HG03064 (cell line): ENCODE measurements at regions not wholly inside any gene's neighbourhood (a gene's known extent, or its start where the extent isn't known, plus 50 kb on each side); places are given as distances from the start of the nearest gene placed in this dataset.
"Not testable (repeated sequence)": the region's sequence is repeated elsewhere in the genome, so short reads cannot be mapped to it uniquely, and the experiment has no call there.

Experiments used
- ATAC-seq: cut with Tn5 transposase; IDR thresholded peaks from one replicate; pipeline ENCODE4 v1.9.1; 2021; ENCODE audit warnings: low read depth; ENCODE audit not compliant: unreplicated experiment

GRCh38 chr7:114364151-114364550 lies 50.5 kb upstream of the FOXP2 start:
- no peak for ATAC-seq

- no peak for ATAC-seq
Measured at GRCh38 chr7:114363292-114363691, 51.3 kb upstream of the FOXP2 start.

GRCh38 chr7:114358911-114359310 lies 55.7 kb upstream of the FOXP2 start:
- no peak for ATAC-seq

GRCh38 chr7:114356133-114356532 lies 58.5 kb upstream of the FOXP2 start:
- no peak for ATAC-seq

GRCh38 chr7:114354306-114354705 lies 60.3 kb upstream of the FOXP2 start:
- ATAC-seq: no peak

DNA sequence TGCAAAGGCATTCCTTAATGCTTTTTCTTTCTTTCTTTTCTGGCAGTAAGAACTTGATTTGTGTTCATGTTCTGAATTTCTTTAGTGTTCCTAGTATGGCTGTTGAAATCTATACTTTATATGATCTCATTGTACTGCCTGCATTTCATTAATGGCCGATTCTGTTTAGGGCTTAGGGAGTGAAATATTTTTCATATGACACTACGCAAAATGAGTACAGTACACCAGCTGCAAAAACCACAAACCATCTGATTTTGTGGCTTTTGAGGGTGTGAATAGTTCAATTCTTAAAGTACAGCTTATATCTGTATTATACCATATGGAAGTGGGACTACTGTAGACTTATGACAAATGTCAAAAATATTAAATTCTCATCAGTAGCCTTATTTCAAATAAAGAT lies 69.1 kb upstream of the FOXP2 start:
- ATAC-seq: no peak

- no peak for ATAC-seq
Measured at GRCh38 chr7:114343949-114344708, 70.5 kb upstream of the FOXP2 start.

DNA sequence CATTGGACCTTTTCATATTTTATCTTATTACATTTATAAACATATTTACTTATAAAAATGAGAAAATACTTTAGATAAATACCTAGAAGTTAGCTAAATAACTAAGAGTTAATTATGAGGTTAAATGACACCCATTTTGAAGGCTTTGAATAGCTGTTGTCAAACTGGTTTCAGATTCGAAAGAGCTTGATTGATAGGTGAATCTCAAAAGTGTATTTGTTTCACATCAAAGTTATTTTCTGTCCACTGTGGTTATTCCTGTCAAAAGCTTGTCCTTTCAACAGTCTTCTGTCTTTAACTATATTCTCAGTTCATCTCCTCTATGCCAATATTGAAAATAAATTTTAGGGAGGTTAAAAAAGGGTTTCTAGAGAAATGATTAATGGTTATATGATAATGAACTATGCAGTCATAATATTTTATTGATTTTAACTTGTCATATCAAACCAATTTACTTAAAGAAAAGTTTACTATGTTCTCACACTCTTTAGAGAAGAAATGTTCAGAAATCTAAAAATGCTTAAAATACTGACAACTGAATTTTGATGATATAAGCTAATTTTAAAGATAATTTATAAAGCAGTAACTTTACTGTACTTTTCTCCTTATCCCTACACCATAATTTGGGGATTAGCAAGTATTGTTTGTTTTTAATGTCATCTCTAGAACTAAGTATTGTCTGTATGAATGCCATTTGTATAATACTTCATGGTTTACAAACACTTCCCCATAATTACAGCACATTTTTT lies 72.0 kb upstream of the FOXP2 start:
- ATAC-seq: no peak

DNA sequence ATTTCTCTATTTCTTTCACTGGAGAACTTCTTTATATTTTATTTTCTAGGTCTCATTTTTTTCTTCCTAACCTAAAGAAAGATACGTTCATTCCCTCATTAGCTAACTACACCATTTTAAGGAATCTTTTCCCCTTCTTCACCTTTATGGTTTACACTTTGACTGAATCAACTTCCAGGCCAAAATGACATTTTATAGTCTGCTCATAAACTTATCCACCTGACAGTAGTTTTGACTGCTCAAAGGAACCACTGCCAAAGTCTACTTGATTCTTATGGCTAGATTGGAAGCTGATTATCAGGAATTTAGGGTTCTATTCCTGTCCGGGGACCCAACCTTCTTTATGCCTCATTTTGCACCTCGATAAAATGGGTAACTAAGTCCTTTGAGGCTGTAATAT lies 73.0 kb upstream of the FOXP2 start:
- ATAC-seq: no peak

DNA sequence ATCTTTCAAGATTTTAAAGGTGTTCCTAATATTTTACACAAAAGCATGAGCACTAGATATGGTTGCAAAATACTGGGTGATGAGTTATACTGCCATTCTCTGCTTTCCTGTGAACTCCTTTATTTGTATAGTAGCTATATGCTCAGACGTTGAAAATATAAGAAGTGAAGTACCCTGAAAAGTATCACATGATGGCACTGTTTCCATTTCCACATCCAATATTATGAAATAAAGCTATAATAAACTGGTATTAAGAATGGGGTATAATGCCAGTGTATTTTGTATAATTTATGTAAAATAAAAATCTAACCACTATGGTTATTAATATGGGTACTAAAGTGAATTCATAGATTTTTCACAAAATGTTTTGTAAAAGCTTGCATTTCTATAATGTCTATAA lies 79.6 kb upstream of the FOXP2 start:
- no peak for ATAC-seq

DNA sequence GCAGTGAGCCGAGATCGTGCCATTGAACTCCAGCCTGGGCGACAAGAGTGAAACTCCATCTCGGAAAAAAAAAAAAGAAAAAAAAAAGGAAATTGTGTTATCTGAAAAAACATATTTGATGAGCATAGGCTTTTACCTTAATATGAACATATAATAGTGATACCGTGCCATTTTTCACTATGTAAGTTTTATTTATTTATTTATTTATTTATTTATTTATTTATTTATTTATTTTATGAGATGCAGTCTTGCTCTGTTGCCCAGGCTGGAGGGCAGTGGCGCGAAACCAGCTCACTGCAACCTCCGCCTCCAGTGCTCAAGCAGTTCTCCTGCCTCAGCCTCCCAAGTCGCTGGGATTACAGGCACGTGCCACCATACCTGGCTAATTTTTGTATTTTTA lies 85.2 kb upstream of the FOXP2 start:
- not testable (repeated sequence) for ATAC-seq

DNA sequence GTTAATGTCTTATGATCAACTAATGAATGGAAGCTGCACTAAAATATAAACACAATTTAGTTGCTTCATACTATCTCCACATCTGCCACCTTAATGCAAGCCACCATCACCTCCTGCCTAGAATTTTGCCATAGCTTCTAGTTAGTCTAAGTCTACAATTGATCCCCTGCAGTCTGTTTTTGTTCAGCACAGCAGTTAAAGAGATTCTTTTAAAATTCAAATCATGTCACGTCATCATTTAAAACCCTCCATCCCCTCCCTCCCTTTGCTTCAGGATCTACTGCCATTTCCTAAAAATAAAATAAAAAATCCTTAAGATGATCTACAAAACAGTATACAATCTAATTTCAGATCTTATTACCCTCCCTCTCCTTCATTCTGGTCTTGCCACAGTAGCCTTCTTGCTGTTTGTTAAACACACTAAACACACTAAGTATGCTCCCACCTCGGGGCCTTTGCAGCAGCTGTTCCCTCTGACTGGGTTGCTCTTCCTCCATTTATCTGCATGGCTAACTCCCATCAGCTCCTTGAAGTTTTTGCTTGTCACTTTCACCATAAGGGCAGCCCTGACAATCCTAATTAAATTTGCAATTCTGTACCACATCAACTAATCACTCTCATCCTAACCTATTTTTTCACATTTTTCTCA lies 97.0 kb upstream of the FOXP2 start:
- ATAC-seq: no peak

DNA sequence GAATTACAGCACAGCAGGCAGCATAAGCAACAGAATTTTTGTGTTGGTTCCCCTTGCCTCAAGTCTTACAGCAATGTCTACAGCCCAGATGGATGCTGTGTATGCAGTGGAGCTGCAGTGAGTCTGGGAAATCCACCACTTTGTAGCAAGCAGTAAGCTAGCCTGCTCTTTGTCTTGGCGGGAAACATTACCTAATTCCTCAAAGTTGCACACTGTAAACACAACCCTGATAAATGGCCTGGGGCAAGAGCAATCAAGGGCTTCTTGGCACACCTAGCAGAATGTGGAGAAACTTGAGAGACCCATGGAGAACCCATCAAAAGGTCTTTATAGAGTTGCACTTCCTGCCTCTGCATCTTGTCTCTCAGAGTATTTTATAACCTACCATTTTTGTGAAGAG lies 102.0 kb upstream of the FOXP2 start:
- no peak for ATAC-seq

DNA sequence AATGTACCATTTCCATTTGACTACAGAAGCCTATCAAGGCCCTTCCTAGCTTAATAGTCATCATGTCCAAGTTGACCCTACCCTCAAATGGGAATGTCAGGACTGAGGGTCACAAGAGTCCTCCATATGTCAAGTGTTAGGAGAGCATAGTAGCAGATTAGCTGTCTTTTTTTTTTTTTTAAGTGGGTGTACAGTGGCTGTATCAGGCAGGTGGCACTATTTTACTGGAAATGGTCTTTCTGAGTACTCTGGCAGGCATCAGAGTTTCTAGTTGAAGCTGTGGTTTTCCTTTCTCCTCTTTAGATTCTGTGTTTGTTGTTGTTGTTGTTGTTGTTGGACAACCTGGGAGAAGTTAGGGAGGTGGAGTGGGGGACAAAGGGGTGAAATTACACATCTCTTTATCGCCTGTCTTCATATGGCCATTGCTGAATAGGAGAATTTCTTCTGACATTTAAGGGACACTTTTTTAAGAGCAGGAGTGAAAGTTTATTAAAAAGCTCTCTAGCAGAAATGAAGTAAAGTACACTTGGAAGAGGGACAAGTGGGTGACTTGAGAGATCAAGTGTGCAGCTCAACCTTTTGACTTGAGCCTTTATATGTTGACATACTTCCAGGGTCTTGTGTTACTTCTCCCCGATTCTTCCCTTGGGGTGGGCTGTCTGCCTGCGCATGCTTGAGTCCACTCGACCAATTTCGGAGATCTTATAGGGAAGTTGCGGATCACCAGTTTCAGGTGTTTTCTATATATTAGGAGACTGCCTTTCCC lies 104.1 kb upstream of the FOXP2 start:
- ATAC-seq: no peak

DNA sequence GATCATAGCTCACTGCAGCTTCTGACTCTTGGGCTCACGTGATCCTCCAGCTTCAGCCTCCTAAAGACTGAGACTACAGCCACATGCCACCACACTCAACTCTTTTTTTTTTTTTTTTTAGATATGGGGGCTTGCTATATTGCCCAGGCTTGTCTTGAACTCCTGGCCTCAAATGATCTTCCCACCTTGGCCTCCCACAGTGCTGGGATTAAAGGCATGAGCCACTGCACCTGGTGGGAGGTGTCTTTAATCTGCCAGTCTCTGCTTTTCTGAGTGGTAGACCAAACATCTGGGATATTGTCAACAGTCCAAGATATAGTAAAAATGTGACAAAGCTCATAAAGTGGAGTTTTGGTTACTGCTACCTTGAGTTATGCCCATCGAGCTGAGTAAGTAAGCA lies 104.9 kb upstream of the FOXP2 start:
- ATAC-seq: no peak

DNA sequence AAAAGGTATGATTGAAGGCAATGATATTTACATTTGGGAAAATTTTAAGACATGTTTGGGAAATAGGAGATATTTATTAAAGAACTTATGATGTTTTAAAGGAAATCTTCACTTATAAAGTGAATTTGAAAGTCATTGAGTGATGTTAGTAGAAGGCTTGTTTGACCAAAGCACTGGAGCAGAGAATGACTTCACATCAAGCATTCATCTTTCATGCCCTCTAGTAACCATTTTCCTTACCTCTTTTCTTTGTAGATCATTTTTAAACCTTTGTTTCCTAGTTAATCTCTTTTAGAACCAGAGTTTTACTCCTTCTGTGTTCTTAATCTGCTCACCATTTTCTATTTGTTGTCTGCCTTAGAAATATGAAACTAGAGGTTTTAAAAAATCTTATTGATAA lies 111.3 kb upstream of the FOXP2 start:
- no peak for ATAC-seq

DNA sequence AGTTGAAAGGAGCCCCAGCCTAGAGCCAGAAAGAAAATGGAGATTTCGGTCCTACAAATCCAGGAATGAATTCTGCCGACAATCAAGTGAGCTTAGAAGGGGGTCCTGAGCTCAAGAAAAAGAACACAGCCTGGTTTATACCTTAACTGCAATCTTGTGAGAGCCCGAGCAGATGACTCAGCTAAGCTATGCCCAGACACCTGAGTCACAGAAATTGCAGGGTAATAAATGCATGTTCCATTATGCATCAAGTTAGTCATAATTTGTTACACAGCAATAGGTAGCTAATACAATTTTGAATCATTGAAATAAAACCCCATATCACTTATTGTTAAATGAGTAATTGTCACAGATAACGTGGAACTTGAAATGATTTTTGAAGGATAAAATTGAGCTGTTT lies 111.8 kb upstream of the FOXP2 start:
- ATAC-seq: no peak

- no peak for ATAC-seq
Measured at GRCh38 chr7:114298011-114298410, 116.6 kb upstream of the FOXP2 start.

DNA sequence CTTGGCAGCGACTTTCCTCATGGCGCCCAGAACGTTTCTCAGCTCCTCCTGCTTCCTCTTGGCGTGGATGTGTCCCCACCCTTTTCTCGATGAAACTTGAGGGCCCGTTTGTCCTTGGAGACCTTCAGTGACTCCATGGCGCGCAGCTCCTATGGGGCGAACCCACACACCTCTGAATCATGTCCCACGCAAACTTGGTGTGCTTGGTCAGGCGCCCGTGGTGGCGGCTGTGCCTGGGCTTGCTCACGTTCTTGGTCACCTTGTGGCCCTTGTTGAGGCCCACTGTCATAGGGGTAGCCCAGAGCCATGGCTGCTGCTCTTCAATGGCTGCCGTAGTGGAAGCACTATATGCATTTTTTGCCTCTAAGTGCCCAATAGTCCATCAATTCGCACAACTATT lies 117.5 kb upstream of the FOXP2 start:
- no peak for ATAC-seq

- ATAC-seq: no peak
Measured at GRCh38 chr7:114295522-114295921, 119.1 kb upstream of the FOXP2 start.

GRCh38 chr7:114294036-114294435 lies 120.6 kb upstream of the FOXP2 start:
- no peak for ATAC-seq
